H1 (cell line): ENCODE measurements at regions not wholly inside any gene's neighbourhood (a gene's known extent, or its start where the extent isn't known, plus 50 kb on each side); places are given as distances from the start of the nearest gene placed in this dataset.

Experiments
- CEBPB ChIP-seq: IDR thresholded peaks from 2 replicates; pipeline ENCODE4 v1.6.1; 2012; ENCODE audit warnings: low read depth, low read length
- FOSL1 ChIP-seq: IDR thresholded peaks from 2 replicates; pipeline ENCODE4 v1.6.1; 2011; ENCODE audit warnings: mild to moderate bottlenecking, low read depth, low read length, moderate library complexity; ENCODE audit not compliant: insufficient read depth
- NANOG ChIP-seq: IDR thresholded peaks from 2 replicates; pipeline ENCODE4 v1.6.1; 2011; ENCODE audit warnings: low read length, low read depth, mild to moderate bottlenecking, inconsistent platforms; ENCODE audit not compliant: insufficient read depth, poor library complexity, severe bottlenecking
- RBBP5 ChIP-seq: IDR thresholded peaks from 2 replicates; pipeline ENCODE4 v1.7.1; 2012; ENCODE audit warnings: low read depth, mild to moderate bottlenecking, inconsistent platforms, low read length, moderate library complexity, borderline replicate concordance
- ZNF274 ChIP-seq: IDR thresholded peaks from 2 replicates; pipeline ENCODE4 v1.7.0; 2012; ENCODE audit warnings: low read length, borderline replicate concordance; ENCODE audit errors: extremely low read depth
- TF ChIP-seq, protein P1 (sequence below): fragments of 300-600 bp; sonication (generic); IDR thresholded peaks from 2 replicates; pipeline ENCODE4 v1.7.1; 2012; ENCODE audit warnings: low read length, moderate library complexity, mild to moderate bottlenecking, inconsistent platforms; ENCODE audit not compliant: insufficient replicate concordance

- TF ChIP-seq, protein P1, sequence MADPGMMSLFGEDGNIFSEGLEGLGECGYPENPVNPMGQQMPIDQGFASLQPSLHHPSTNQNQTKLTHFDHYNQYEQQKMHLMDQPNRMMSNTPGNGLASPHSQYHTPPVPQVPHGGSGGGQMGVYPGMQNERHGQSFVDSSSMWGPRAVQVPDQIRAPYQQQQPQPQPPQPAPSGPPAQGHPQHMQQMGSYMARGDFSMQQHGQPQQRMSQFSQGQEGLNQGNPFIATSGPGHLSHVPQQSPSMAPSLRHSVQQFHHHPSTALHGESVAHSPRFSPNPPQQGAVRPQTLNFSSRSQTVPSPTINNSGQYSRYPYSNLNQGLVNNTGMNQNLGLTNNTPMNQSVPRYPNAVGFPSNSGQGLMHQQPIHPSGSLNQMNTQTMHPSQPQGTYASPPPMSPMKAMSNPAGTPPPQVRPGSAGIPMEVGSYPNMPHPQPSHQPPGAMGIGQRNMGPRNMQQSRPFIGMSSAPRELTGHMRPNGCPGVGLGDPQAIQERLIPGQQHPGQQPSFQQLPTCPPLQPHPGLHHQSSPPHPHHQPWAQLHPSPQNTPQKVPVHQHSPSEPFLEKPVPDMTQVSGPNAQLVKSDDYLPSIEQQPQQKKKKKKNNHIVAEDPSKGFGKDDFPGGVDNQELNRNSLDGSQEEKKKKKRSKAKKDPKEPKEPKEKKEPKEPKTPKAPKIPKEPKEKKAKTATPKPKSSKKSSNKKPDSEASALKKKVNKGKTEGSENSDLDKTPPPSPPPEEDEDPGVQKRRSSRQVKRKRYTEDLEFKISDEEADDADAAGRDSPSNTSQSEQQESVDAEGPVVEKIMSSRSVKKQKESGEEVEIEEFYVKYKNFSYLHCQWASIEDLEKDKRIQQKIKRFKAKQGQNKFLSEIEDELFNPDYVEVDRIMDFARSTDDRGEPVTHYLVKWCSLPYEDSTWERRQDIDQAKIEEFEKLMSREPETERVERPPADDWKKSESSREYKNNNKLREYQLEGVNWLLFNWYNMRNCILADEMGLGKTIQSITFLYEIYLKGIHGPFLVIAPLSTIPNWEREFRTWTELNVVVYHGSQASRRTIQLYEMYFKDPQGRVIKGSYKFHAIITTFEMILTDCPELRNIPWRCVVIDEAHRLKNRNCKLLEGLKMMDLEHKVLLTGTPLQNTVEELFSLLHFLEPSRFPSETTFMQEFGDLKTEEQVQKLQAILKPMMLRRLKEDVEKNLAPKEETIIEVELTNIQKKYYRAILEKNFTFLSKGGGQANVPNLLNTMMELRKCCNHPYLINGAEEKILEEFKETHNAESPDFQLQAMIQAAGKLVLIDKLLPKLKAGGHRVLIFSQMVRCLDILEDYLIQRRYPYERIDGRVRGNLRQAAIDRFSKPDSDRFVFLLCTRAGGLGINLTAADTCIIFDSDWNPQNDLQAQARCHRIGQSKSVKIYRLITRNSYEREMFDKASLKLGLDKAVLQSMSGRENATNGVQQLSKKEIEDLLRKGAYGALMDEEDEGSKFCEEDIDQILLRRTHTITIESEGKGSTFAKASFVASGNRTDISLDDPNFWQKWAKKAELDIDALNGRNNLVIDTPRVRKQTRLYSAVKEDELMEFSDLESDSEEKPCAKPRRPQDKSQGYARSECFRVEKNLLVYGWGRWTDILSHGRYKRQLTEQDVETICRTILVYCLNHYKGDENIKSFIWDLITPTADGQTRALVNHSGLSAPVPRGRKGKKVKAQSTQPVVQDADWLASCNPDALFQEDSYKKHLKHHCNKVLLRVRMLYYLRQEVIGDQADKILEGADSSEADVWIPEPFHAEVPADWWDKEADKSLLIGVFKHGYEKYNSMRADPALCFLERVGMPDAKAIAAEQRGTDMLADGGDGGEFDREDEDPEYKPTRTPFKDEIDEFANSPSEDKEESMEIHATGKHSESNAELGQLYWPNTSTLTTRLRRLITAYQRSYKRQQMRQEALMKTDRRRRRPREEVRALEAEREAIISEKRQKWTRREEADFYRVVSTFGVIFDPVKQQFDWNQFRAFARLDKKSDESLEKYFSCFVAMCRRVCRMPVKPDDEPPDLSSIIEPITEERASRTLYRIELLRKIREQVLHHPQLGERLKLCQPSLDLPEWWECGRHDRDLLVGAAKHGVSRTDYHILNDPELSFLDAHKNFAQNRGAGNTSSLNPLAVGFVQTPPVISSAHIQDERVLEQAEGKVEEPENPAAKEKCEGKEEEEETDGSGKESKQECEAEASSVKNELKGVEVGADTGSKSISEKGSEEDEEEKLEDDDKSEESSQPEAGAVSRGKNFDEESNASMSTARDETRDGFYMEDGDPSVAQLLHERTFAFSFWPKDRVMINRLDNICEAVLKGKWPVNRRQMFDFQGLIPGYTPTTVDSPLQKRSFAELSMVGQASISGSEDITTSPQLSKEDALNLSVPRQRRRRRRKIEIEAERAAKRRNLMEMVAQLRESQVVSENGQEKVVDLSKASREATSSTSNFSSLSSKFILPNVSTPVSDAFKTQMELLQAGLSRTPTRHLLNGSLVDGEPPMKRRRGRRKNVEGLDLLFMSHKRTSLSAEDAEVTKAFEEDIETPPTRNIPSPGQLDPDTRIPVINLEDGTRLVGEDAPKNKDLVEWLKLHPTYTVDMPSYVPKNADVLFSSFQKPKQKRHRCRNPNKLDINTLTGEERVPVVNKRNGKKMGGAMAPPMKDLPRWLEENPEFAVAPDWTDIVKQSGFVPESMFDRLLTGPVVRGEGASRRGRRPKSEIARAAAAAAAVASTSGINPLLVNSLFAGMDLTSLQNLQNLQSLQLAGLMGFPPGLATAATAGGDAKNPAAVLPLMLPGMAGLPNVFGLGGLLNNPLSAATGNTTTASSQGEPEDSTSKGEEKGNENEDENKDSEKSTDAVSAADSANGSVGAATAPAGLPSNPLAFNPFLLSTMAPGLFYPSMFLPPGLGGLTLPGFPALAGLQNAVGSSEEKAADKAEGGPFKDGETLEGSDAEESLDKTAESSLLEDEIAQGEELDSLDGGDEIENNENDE, result no peak
- TF ChIP-seq ZNF274 (no peak), CEBPB (no peak), FOSL1 (no peak), NANOG (no peak), RBBP5 (no peak)
Measured at GRCh38 chr5:163248871-163249270, 188.5 kb upstream of the CCNG1 start (continued).
